HL-60/S4 (cell line): ENCODE measurements at regions not wholly inside any gene's neighbourhood (a gene's known extent, or its start where the extent isn't known, plus 50 kb on each side); places are given as distances from the start of the nearest gene placed in this dataset.
"Not testable (repeated sequence)": the region's sequence is repeated elsewhere in the genome, so short reads cannot be mapped to it uniquely, and the experiment has no call there.

Experiments used
- in situ Hi-C: fragments of 300-500 bp; cut with MboI; formaldehyde crosslinking; loops from 2 replicates; pipeline ENCODE4 v1.14.3; 2022; ENCODE audit warnings: low sequenced_read_pairs

DNA sequence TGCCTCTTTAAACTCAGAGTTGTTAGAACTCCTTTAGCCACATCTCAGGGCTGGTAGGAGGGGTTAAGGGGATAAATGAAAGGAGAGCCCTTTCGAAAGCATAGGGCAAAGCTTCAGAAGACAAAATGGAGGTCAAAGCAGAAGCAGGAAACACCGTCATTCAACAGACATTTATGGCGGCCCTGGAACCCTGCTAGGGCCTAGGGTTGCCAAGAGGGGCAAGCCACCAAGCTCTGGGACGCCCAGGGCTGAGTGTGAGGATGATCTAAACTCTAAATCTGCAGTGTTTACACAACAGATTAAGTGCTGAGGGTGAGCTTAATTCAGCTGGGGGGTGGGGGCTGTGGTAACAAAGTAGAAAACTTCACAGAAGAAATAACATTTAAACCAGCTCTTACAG lies 79.0 kb upstream of the NFE2L3 start:
- in situ Hi-C loops, result loop anchor here (10.0 to 25.0 kb wide), 2 partner anchors 292 to 589 kb away; no protein-coding TSS in a partner anchor

DNA sequence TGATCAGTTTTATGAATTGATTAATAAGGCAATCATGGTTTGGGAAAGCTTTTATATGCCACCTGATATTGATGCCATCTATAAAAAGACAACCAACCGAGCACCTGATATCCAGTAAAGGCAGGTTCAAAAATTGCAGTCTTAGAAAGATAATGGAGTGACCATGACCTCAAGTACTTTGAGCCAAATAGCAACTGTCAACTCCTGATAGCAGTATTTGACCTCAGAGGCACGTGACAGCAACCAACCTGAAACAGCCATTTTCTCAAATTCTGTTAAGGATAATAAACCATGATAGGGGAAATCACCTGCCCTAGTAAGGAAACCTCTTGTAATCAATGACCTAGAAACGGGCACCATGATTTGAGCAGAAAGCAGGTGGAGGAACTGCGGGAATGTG lies 77.1 kb upstream of the NFE2L3 start:
- in situ Hi-C loops, result loop anchor here (10.0 to 25.0 kb wide), 2 partner anchors 290 to 587 kb away; no protein-coding TSS in a partner anchor

DNA sequence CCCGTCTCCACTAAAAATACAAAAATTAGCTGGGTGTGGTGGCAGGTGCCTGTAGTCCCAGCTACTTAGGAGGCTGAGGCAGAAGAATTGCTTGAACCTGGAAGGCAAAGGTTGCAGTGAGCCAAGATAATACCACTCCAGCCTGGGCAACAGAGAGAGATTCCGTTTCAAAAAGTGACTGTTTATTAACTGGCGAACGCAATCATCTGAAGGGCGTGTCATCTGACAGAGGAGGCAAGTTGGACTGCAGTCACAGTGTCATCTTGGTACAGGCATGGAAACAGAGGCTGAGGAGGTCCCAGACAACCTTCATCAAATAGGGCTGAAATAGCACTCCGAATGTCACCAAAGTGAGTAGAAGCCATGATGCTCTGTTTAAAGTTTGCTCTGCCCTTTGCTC lies 75.3 kb upstream of the NFE2L3 start:
- in situ Hi-C loops, result loop anchor here (10.0 kb wide), 1 partner anchor 288 kb away; no protein-coding TSS in a partner anchor

DNA sequence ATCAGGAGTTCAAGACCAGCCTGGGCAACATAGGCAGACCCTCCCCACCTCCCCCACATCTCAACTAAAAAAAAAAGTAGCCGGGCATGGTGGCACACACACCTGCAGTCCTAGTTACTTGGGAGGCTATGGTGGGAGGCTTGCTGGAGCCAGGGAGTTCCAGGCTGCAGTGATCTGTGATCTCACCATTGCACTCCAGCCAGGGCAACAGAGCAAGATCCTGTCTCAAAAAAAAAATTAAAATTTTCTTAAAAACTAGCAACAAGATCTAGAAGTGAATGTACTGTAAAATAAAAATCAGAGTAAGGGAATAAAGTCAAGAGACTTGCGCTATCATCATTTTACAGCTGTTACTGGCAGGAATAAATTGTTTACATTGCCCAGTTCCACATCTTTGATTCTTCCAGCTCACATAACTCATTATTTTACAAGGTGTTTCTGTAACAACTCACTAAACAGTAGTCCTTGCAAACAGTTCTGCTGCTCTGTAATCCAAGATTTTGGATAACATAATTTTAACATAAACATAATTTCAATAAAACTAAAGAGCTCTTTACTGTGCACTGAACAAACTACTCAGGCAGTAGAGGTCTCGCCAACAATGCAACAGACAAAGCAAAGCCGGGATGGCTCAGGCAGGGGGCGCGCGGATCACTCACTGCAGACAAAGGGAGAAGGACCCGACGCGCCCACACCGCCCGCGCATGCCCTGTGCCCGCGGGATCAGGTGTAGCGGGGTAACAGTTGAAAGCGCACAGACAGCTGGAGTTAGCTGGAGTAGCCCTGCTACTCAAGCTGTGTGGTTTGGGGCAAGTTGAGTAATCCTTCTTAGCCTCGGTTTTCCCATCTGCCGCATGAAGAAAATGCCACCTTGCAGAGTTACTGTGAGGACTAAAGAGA lies 73.3 kb upstream of the NFE2L3 start:
- in situ Hi-C loops, result loop anchor here (10.0 kb wide), 1 partner anchor 286 kb away; no protein-coding TSS in a partner anchor

DNA sequence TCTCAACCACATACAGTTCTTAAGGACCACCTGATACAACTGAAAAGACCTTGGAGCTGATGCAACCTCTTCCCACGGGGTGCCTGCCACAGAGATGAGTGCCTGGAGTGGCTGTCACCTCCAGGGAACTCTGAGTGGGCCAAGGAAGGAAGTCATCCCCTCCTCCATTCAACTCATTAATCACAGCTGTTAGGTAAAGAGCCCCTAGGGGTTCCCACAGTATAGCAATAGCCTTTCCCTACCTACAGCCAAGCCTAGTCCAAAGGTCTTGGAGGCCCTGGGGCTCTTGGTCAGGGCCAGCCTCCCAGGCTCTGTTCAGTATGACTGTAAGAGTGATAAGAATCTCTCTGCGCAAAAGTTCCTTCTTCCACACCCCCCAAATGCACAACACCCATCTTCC lies 70.4 kb upstream of the NFE2L3 start:
- in situ Hi-C loops, result no loop called here

DNA sequence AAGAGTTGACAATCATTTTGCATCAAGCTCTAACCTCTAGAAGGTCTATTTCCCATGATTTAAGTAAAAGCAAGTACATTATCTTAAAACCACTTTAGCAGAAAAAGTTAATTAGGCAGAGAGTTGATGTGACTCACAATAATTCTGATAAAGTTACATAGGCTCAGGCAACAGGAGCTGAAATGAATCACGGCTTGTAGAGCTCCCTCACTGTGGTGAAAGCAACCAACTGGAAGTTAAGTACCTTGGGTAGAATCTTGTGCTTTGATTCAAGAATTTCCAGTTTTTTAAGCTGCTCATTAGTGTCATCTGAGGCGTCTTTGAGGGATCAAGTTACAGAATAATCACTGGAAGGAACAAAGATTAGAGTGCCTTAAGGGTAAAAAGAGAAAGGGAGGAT lies 68.9 kb upstream of the NFE2L3 start:
- in situ Hi-C loops, result no loop called here

DNA sequence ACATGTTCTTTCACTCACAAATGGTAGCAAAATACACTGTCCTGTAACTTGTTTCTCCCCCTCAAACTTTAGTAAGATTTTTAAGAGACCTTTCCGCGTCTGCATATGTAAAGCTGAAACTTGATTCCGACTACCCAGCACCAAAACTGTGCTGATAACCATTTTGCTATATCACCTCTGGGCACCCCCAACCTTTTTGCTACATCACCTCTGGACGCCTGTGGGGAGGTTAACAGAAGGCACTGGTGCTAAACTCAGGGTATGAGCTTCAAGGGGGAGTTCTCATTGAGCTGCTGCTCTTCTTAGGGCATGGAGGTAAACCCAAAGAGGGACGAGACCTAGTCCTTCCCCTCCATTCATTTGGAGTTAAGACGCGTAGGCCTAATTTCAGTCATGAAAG lies 67.6 kb upstream of the NFE2L3 start:
- in situ Hi-C loops, result no loop called here

DNA sequence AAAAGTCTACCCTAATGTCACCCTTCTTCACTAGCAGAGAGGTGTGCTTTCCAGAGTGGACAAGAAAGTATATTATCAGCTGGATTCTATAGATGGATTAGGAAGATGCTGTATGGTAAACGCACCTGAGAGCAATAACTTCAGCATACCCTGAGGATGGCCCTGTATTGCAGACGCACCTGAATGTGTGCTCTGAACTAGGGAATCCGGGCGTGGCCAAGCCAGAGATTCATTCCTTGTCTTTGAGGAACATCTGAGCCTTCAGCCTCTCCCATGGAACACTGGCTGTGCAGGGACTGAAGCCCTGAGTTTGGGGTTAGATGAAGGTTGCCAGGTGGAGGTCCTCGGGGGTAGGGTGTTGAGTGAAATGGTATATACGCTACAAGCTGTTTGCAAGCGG lies 66.2 kb upstream of the NFE2L3 start:
- in situ Hi-C loops, result no loop called here

DNA sequence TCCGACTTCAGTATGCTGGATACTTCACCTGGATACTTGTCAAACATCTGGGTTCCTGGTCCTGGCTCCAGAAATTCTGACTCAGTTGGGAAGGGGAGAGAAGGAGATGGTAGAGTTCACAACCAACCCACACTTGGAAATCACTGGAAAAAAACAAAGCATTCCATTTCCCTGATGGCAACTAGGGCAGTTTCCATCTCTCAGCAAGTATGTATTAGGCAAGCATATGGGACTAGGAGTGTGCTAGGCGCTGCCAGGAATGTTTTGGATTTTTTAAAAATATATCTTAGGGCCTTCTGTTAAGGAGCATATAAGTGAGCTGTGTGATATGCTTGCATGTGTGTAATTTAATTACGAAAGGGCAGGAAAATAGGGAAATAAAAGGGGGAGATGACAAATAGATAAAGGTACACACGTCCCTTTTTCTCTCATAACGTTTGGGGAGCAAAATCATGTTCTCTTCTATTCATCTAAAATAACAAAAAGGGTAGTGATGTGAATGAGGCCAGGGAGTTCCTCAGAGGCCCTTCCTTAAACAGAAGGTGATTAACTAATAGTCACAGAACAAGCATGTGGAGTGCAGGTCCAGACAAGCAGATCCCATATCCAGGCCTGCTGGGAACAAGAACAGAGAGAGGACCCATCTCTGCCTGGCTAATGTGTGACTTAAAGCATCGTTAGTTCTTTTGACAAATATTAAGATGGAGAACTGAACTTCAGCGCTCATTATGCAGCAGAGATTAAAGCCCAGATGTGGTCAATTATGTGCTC lies 64.5 kb upstream of the NFE2L3 start:
- in situ Hi-C loops, result no loop called here

DNA sequence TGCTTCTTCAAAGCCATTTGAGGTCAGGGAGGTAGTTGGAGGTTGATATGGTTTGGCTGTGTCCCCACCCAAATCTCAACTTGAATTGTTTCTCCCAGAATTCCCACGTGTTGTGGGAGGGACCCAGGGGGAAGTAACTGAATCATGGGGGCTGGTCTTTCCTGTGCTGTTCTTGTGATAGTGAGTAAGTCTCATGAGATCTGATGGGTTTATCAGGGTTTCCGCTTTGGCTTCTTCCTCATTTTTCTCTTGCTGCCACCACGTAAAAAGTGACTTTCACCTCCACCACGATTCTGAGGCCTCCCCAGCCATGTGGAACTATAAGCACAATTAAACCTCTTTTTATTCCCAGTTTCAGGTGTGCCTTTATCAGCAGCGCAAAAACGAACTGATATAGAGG lies 62.5 kb upstream of the NFE2L3 start:
- in situ Hi-C loops, result not testable (repeated sequence)

DNA sequence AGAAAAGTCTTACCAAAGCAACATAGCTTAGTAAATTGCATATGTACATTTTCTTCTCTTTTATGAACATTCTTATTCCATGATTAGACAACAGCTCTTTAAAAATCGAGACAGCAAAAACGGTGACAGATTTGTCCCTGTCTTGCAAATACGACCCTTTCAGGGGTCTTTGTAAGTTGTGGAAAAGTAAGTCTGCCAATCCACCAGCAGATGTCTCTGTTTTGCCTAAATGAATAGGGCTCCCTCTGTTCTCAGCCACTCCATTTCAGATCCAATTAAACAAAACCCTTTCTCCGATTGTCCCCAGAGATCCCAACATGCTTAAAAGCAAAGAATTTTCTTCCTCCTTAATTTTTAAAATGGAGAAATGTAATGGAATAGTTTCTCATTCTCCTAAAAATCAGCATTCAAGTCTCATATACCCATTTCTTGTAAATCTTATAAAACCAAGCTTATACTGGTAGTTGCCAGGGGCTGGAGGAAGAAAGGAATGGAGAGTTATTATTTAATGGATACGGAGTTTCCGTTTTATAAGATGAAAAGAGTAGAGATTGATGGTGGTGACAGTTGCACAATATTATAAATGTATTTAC lies 61.0 kb upstream of the NFE2L3 start:
- in situ Hi-C loops, result loop anchor here (10.0 kb wide), 1 partner anchor 104 kb away; no protein-coding TSS in a partner anchor

DNA sequence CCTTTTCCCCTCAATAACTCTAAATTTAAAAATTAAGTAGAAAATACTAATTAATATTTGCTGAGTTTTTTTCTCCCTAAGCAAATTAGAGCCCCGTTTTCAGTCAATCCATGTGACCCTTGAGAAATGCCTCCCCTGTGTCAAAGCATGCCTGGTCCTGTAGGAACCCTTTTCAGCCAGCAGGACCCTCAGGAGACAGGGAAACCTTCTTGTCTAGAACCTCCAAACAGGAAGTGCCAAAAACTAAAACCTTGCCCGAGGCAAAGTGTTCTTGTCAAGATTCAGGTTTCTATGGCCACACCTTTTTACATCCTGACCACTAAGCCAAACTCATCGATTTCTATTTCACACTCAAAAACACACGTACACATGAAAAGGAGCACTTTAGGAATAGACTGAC lies 60.1 kb upstream of the NFE2L3 start:
- in situ Hi-C loops, result loop anchor here (10.0 kb wide), 1 partner anchor 103 kb away; no protein-coding TSS in a partner anchor

DNA sequence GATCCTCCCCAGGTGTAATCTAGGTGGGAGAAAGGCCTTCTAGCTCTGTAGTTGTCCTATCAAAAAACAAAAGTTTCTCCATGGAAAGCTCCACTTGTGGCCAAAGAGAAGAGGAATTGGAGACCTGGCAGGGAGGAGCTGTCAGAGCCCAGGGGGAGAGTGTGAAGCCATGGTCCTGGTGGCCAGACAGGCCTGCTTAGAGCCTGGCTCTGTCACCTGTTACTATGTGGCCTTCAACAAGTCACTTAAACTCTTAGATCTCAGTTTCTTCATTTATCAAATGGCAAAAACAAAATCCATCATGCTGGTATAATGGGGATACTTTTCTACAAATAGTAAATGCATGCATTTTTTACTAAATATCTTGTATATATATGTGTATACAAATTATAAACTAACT lies 59.0 kb upstream of the NFE2L3 start:
- in situ Hi-C loops, result loop anchor here (10.0 kb wide), 1 partner anchor 102 kb away; no protein-coding TSS in a partner anchor

DNA sequence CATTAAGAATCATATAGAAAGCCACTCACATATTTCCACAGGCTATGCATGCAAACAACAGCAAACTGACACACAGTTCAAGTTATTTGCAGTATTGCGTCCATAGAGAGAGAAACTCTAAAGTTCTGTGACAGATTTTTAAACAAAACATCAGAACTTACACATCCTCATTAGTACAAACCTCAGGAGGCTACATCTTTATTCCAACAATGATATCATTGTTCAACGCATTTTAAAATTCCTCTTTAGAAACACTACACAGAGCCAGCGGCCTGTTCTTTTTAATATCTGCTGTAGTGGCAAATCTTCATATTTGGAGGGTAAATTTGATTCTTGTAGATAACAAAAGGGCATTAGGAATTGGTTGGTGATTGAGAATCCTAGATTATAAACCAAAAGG lies 55.9 kb upstream of the NFE2L3 start:
- in situ Hi-C loops, result loop anchor here (10.0 kb wide), 1 partner anchor 99 kb away; no protein-coding TSS in a partner anchor

DNA sequence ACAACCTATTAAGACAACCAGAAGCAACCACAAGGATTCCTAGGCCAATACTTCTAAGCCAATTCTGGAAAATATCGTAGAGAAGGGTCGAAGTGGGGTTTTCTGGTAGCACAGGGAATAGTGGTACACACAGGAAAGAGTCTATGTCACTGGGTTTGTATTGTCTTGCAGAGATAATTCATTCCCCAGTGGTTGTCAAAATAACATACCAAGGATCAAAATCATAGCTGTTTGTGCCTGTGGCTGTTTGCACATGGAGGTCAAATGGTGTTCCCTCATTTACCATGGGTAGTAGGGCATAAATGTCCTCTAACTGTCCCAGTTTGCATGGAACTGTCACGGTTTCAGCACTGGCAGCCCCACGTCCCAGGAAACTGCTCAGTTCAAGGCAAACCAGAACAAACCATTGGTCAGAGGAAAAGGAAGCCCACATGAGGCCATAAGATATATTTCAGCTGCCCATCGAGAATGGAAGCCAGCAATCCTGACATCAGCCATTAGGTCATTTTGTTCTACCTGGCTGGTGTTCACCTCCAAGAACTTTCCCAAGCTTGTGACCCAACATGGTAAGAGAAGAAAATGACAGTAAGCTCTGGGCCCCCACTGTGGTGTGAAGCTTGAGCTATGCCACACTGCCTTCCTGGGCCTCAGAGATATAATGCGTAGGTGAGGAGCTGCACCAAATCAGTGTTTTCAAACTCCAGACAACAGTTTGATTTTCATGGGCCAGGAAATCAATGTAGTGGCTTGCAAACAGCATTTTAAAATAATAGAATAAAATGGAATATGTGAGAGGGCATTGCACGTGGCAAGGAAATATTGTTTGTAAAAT lies 53.9 kb upstream of the NFE2L3 start:
- in situ Hi-C loops, result loop anchor here (10.0 kb wide), 1 partner anchor 97 kb away; no protein-coding TSS in a partner anchor

DNA sequence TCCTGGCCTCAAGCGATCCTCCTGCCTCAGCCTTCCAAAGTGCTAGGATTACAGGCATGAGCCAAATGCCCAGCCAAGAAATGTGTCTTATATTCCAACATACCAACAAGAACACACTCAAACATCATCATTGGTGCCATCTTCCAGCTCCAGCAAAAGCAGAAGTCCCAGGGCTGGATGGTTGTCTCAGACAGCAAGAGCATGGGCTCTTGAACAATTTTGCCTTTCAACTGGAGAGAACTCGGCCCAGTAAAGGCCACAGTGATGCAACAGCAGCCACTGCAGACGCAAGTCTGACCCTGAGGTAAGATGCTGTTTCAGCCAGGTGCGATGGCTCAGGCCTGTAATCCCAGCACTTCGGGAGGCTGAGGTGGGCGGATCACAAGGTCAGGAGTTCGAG lies 52.8 kb upstream of the NFE2L3 start:
- in situ Hi-C loops, result loop anchor here (10.0 kb wide), 1 partner anchor 96 kb away; no protein-coding TSS in a partner anchor

DNA sequence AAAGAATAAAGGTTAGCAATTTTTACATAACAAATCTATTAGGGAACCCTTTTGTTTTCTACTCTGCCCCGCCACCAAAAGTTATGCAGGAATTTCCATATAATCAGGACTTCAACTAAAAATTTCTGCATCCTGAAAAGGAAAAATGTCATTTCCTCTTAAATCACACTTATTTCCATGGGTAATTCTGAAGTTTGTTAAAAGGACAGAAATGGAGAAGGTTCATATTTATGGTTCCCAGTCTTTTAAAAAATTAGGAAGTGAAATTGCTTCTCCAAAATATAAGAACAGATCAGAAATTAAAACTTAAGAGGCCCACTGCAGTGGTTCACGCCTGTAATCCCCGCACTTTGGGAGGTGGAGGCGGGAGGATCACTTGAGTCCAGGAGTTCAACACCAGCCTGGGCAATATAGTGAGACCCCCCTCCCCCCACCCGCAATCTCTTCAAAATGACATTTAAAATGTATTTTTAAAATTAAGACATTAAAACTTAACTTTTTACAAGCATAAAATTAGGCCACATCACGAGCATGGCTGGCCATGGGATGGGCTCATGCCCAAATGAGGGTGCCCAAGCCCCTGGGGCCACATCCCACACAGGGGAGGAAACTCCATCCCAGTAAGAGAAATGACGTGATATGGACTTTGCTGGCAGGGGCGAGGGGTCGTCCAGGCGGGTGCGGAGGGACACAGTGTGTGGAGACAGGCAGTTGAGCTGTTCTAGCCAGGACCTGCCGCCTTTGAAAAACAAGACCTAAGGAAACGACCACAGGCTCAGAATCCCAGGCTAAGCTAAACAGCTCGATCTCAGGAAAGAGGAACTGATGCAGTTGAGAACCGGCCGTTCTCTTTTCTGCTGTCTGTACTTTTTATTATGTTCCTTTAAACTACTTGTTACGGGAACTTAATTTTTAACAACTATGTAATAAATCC lies 51.3 kb upstream of the NFE2L3 start:
- in situ Hi-C loops, result no loop called here

DNA sequence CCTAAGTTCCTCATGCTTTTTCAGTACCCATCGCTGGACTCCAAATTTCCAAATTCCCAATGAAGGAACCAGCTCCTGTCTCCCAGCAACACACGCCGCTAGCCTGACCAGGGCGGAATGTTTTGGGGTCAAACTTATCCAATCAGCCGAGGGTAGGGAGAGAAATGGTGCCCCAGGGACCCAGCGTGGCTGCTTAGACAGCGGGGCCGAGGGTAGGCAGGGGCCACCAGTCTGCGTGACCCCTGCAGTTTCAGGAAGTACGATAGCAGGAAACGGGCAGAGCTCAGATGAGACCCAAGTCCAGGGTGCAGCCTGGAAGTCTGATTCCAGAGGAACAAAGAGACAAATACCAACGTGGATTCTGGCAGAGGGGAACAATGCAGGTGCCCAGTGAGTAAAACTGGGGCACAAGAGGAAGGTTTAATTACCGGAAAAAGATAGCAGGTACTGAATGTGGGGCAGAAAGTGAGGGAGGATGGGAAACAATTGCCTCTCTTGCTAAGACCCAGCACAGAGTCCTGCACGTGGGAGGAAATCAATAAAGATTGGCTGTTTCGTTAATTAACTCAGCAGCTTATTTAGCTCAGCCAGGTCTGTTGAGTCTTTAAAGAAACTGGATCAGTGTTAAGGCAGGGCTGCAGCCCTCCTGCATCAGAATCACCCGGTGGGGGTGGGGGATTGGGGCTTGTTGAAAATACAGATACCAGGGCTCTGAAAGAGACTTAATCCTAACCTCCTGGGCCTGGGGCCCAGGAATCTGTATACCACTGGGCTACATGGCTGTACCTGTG lies 50.4 kb upstream of the NFE2L3 start:
- in situ Hi-C loops, result no loop called here
